Neural cell (in vitro differentiated cells): ENCODE measurements at regions not wholly inside any gene's neighbourhood (a gene's known extent, or its start where the extent isn't known, plus 50 kb on each side); places are given as distances from the start of the nearest gene placed in this dataset.

ENCODE experiments used
- H2AFZ ChIP-seq: fragments of 200-600, 300-800 bp; sonication (generic), shearing (Covaris generic); 2 replicates; pipeline ENCODE4 v1.6.0; 2014; ENCODE audit warnings: low read depth, mild to moderate bottlenecking, antibody characterized with exemption, low read length, moderate library complexity
- H3F3A ChIP-seq: fragments of 200-600 bp; shearing (Covaris generic); 2 replicates; pipeline ENCODE4 v1.6.1; 2016; ENCODE audit warnings: mild to moderate bottlenecking, moderate library complexity, mixed read lengths, antibody characterized with exemption, low read length; ENCODE audit not compliant: insufficient read depth, poor library complexity, severe bottlenecking
- H3K27ac ChIP-seq: fragments of 200-600, 300-800 bp; sonication (generic), shearing (Covaris generic); 2 replicates; pipeline ENCODE4 v1.5.1; 2014; ENCODE audit warnings: mild to moderate bottlenecking, low read length, moderate library complexity
- H3K27me3 ChIP-seq: fragments of 300-800, 200-600 bp; sonication (generic), shearing (Covaris generic); 2 replicates; pipeline ENCODE4 v1.6.0; 2014; ENCODE audit warnings: mild to moderate bottlenecking, low read depth, low read length, moderate library complexity; ENCODE audit not compliant: insufficient read depth
- H3K36me3 ChIP-seq: fragments of 300-800, 200-600 bp; sonication (generic), shearing (Covaris generic); 2 replicates; pipeline ENCODE4 v1.5.1; 2014; ENCODE audit warnings: mild to moderate bottlenecking, antibody characterized with exemption, low read length, moderate library complexity; ENCODE audit not compliant: insufficient read depth
- H3K4me2 ChIP-seq: fragments of 300-800, 200-600 bp; sonication (generic), shearing (Covaris generic); 2 replicates; pipeline ENCODE4 v1.6.0; 2014; ENCODE audit warnings: mild to moderate bottlenecking, low read length
- H3K4me3 ChIP-seq: fragments of 300-800, 200-600 bp; sonication (generic), shearing (Covaris generic); 2 replicates; pipeline ENCODE4 v1.5.1; 2014; ENCODE audit warnings: mild to moderate bottlenecking, low read length, moderate library complexity
- H3K79me2 ChIP-seq: fragments of 200-600 bp; shearing (Covaris generic); replicated peaks from 2 replicates; pipeline ENCODE4 v1.6.0; 2014; ENCODE audit warnings: mild to moderate bottlenecking, low read length, moderate library complexity; ENCODE audit not compliant: insufficient read depth
- H3K9ac ChIP-seq: fragments of 300-800, 200-600 bp; sonication (generic), shearing (Covaris generic); 2 replicates; pipeline ENCODE4 v1.6.1; 2016; ENCODE audit warnings: mild to moderate bottlenecking, low read length, mixed read lengths
- H3K9me2 ChIP-seq: fragments of 200-600 bp; shearing (Covaris generic); 2 replicates; pipeline ENCODE4 v1.6.1; 2016; ENCODE audit warnings: mild to moderate bottlenecking, low read length, mixed read lengths; ENCODE audit not compliant: insufficient read depth
- H3K9me3 ChIP-seq: fragments of 200-600, 300-800 bp; sonication (generic), shearing (Covaris generic); 2 replicates; pipeline ENCODE4 v1.6.1; 2016; ENCODE audit warnings: mild to moderate bottlenecking, mixed run types, low read length, moderate library complexity, mixed read lengths
- H4K20me1 ChIP-seq: fragments of 200-600 bp; shearing (Covaris generic); 2 replicates; pipeline ENCODE4 v1.6.1; 2016; ENCODE audit warnings: mild to moderate bottlenecking, mixed run types; ENCODE audit not compliant: insufficient read depth
- EP300 ChIP-seq: fragments of 450-650 bp; conservative IDR thresholded peaks from 2 replicates; pipeline ENCODE4 v1.6.1; 2014; ENCODE audit warnings: antibody characterized with exemption, mild to moderate bottlenecking, moderate library complexity; ENCODE audit not compliant: poor library complexity, severe bottlenecking
- EZH2 ChIP-seq: fragments of 200-600, 300-800 bp; shearing (Covaris generic), sonication (generic); IDR thresholded peaks from 2 replicates; pipeline ENCODE4 v1.6.1; 2014; ENCODE audit warnings: antibody characterized with exemption, low read length, borderline replicate concordance, mild to moderate bottlenecking; ENCODE audit not compliant: insufficient read depth, poor library complexity, severe bottlenecking
- MXI1 ChIP-seq: fragments of 450-650 bp; conservative IDR thresholded peaks from 2 replicates; pipeline ENCODE4 v1.6.1; 2014; ENCODE audit warnings: antibody characterized with exemption, mild to moderate bottlenecking; ENCODE audit not compliant: poor library complexity, severe bottlenecking
- POLR2AphosphoS5 ChIP-seq: IDR thresholded peaks from 2 replicates; pipeline ENCODE4 v1.6.1; 2012
- RAD21 ChIP-seq: fragments of 450-650 bp; conservative IDR thresholded peaks from 2 replicates; pipeline ENCODE4 v1.6.1; 2014; ENCODE audit warnings: antibody characterized with exemption, mild to moderate bottlenecking, moderate library complexity
- SMC3 ChIP-seq: fragments of 450-650 bp; conservative IDR thresholded peaks from 2 replicates; pipeline ENCODE4 v1.6.1; 2014; ENCODE audit warnings: antibody characterized with exemption, mild to moderate bottlenecking, moderate library complexity; ENCODE audit not compliant: poor library complexity
- TAF1 ChIP-seq: IDR thresholded peaks from 2 replicates; pipeline ENCODE4 v1.6.1; 2012; ENCODE audit warnings: low read depth
- TF ChIP-seq, protein P1 (sequence below): IDR thresholded peaks from 2 replicates; pipeline ENCODE4 v1.6.1; 2012; ENCODE audit warnings: borderline replicate concordance
- TF ChIP-seq, protein P2 (sequence below): fragments of 450-650 bp; IDR thresholded peaks from 2 replicates; pipeline ENCODE4 v1.5.1; 2014; ENCODE audit warnings: antibody characterized with exemption, mild to moderate bottlenecking, moderate library complexity; ENCODE audit not compliant: poor library complexity, severe bottlenecking

DNA sequence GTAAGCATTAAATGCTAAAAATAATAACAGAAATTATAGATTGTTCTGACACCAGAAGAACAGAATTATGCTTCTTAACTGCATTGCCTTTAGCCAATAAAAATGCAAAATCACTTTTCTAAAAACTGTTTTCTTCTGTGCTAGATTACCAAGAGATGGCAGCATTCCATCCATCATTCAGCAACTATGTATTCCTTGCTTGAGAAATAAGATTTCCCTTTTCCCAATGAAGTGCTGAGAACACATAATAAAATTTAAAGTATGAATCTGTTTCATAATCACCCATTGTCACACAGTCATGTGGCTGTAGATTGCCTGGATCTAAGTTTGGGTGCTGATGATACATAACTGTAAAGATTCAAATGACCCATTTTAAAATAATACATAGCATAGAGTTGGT is 504.2 kb downstream of the TDRD15 start:
- Histone ChIP-seq H3K27me3 (no peaks in the 10 kb centered on the region), H3K9ac (no peak overlapping the region), H3F3A (no peaks in the 10 kb centered on the region), H3K4me3 (no peak overlapping the region), H4K20me1 (no peaks in the 10 kb centered on the region), H3K27ac (peak overlapping the region; percentile 43), H3K4me2 (no peak overlapping the region), H2AFZ (no peak overlapping the region), H3K9me3 (no peaks in the 10 kb centered on the region), H3K36me3 (no peaks in the 10 kb centered on the region), H3K79me2 (no peaks in the 10 kb centered on the region), H3K9me2 (no peaks in the 10 kb centered on the region)
- TF ChIP-seq MXI1 (no peak), EP300 (no peak), POLR2AphosphoS5 (no peak), TAF1 (no peak), SMC3 (peak; percentile 76), EZH2 (no peak), RAD21 (peak; percentile 81)
- TF ChIP-seq, protein P1, sequence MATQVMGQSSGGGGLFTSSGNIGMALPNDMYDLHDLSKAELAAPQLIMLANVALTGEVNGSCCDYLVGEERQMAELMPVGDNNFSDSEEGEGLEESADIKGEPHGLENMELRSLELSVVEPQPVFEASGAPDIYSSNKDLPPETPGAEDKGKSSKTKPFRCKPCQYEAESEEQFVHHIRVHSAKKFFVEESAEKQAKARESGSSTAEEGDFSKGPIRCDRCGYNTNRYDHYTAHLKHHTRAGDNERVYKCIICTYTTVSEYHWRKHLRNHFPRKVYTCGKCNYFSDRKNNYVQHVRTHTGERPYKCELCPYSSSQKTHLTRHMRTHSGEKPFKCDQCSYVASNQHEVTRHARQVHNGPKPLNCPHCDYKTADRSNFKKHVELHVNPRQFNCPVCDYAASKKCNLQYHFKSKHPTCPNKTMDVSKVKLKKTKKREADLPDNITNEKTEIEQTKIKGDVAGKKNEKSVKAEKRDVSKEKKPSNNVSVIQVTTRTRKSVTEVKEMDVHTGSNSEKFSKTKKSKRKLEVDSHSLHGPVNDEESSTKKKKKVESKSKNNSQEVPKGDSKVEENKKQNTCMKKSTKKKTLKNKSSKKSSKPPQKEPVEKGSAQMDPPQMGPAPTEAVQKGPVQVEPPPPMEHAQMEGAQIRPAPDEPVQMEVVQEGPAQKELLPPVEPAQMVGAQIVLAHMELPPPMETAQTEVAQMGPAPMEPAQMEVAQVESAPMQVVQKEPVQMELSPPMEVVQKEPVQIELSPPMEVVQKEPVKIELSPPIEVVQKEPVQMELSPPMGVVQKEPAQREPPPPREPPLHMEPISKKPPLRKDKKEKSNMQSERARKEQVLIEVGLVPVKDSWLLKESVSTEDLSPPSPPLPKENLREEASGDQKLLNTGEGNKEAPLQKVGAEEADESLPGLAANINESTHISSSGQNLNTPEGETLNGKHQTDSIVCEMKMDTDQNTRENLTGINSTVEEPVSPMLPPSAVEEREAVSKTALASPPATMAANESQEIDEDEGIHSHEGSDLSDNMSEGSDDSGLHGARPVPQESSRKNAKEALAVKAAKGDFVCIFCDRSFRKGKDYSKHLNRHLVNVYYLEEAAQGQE = no peak
- TF ChIP-seq, protein P2, sequence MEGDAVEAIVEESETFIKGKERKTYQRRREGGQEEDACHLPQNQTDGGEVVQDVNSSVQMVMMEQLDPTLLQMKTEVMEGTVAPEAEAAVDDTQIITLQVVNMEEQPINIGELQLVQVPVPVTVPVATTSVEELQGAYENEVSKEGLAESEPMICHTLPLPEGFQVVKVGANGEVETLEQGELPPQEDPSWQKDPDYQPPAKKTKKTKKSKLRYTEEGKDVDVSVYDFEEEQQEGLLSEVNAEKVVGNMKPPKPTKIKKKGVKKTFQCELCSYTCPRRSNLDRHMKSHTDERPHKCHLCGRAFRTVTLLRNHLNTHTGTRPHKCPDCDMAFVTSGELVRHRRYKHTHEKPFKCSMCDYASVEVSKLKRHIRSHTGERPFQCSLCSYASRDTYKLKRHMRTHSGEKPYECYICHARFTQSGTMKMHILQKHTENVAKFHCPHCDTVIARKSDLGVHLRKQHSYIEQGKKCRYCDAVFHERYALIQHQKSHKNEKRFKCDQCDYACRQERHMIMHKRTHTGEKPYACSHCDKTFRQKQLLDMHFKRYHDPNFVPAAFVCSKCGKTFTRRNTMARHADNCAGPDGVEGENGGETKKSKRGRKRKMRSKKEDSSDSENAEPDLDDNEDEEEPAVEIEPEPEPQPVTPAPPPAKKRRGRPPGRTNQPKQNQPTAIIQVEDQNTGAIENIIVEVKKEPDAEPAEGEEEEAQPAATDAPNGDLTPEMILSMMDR = peak; percentile 73

DNA sequence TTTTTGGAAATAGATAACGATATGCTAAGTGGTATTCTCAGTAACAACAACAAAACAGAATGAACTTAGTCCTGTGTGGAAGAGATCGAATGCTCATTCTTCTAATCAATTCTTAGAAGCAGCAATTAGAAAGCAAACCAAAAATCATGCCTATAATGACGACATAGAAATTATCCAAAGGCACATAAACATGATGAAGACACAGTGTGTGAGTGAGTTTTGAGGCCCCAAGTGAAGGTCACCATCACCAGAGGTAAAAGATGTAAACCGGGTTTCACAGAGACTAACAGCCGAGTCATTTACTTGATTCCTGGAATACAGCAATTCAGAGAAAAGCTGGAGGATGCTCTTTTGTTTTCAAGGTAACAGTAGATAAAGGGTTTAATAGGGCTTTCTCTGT is 509.2 kb downstream of the TDRD15 start:
- Histone ChIP-seq H3K9ac (peak overlapping the region; percentile 35), H3K4me3 (no peak overlapping the region), H3K9me2 (no peaks in the 10 kb centered on the region), H3F3A (peaks cover 5% of the 10 kb centered on the region), H4K20me1 (no peaks in the 10 kb centered on the region), H3K27ac (peak overlapping the region; percentile 67), H3K9me3 (no peaks in the 10 kb centered on the region), H3K4me2 (no peak overlapping the region), H3K36me3 (no peaks in the 10 kb centered on the region), H3K79me2 (no peaks in the 10 kb centered on the region), H2AFZ (no peak overlapping the region), H3K27me3 (no peaks in the 10 kb centered on the region)
- TF ChIP-seq MXI1 (no peak), RAD21 (peak; percentile 16)

DNA sequence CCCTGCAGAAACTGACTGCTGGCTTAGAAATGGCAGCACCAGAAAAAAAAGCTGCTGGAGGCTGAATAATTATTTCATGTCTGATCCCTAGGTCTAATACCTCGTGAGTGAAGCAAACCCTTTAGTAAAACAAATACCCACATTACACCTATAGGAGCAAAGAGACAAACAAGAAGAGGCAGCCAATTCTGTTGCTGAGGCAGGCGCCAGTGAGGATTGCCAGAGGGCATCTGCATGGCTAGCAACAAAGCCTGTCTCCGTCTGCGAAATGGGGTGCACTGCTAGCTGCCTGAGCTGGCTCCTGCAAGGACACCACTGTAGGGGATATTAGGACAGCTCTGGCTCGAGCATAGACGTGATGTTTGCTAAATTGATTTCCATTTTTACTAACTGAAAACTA is 509.7 kb downstream of the TDRD15 start:
- no peaks in the 10 kb centered on the region for H3K79me2 ChIP-seq
- no peaks in the 10 kb centered on the region for H4K20me1 ChIP-seq
- no peak overlapping the region for H3K4me3 ChIP-seq
- H3K9me2 ChIP-seq = no peaks in the 10 kb centered on the region
- no peak overlapping the region for H2AFZ ChIP-seq
- H3K36me3 ChIP-seq = no peaks in the 10 kb centered on the region
- H3K9ac ChIP-seq = peak overlapping the region; percentile 35
- peaks cover 5% of the 10 kb centered on the region for H3F3A ChIP-seq
- H3K4me2 ChIP-seq = no peak overlapping the region
- peak overlapping the region; percentile 67 for H3K27ac ChIP-seq
- H3K27me3 ChIP-seq = no peaks in the 10 kb centered on the region
- no peaks in the 10 kb centered on the region for H3K9me3 ChIP-seq
- TF ChIP-seq, protein P2 = no peak
- TF ChIP-seq TAF1 (no peak), EZH2 (no peak), POLR2AphosphoS5 (no peak), RAD21 (no peak), EP300 (no peak)
